HG03095 (cell line): ENCODE measurements at regions not wholly inside any gene's neighbourhood (a gene's known extent, or its start where the extent isn't known, plus 50 kb on each side); places are given as distances from the start of the nearest gene placed in this dataset.
"Not testable (repeated sequence)": the region's sequence is repeated elsewhere in the genome, so short reads cannot be mapped to it uniquely, and the experiment has no call there.

ENCODE experiments used
- ATAC-seq: cut with Tn5 transposase; IDR thresholded peaks from one replicate; pipeline ENCODE4 v1.9.1; 2021; ENCODE audit warnings: moderate library complexity; ENCODE audit not compliant: unreplicated experiment

DNA sequence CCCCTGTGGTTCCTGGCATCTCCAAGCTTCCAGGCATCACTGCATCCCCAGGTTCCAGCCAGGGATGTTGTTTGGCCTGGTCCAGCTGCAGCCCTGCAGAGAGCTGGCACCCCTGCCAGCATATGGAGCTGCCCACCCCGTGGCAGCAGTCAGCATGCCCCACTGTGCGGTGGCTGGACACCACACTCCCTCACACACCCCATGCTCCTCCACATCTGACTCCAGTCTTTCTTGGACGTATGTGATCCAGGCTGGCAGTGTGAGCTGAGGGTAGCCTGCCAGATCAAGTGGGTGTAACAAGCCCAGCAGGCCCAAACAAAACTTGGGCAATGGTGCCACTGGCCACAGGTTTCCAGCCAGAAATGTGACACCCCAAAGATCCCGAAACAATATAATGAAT, 620.4 kb downstream of the RWDD3 start:
- no peak for ATAC-seq

DNA sequence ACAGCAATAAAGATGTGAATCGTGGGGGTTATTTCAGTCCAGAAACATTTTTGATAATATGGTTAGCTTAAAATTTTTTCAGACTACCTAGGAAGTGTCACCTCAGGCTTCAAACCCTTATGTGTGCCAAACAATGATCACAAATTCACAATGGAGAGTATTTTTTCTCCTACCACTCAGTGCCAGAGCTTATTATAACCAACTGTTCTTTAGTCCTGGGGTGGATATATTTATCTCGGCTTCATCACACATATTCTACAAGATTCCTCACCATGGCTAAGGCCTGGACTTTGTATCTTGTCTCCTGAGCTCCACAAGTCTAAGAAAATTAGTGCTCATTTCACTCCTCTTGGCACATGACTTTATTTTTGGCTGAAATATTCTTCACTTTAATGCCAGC, 629.1 kb downstream of the RWDD3 start:
- no peak for ATAC-seq

GRCh38 chr1:95865769-95866168, 631.8 kb downstream of the RWDD3 start:
- ATAC-seq: no peak

- ATAC-seq: no peak
These were observed 642.3 kb downstream of the RWDD3 start for GRCh38 chr1:95876276-95876675.

DNA sequence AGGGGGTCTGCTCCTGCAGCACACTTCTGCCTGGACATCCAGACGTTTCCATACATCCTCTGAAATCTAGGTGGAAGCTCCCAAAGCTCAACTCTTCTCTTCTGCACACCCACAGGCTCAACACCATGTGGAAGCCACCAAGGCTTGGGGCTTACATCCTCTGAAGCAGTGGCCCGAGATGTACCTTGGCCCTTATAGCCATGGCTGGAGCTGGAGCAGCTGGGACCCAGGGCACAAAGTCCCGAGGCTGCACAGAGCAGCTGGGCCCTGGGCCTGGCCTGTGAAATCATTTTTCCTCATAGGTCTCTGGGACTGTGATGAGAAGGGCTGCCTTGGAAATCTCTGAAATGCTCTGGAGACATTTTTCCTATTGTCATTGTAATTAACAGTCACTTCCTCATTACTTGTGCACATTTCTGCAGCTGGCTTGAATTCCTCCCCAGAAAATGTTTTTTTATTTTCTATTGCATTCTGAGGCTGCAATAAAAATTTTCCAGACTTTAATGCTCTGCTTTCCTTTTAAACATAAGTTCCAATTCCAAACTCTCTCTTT, 645.6 kb downstream of the RWDD3 start:
- ATAC-seq: no peak

- no peak for ATAC-seq
These were observed 655.0 kb downstream of the RWDD3 start for GRCh38 chr1:95888941-95889390.

DNA sequence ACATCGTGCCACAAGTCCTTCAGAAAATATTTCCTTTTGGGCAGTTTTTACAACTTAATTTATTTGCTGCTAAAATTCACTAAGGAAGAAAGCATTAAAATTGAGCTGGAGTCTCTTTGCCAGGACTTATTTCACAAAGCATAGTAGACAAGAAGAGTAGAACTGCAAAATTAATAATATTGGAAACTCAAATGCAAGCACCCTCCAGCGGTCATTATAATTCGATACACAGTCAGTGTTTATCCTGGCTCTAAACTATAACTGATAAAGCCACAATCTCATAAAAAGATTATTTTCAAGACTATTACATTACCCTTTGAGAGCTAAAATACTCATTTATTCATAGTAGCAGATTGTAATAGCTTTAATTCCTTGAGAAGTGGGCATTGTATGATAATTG, 655.4 kb downstream of the RWDD3 start:
- no peak for ATAC-seq

- ATAC-seq: no peak
These were observed 659.9 kb downstream of the RWDD3 start for GRCh38 chr1:95893921-95894320.

DNA sequence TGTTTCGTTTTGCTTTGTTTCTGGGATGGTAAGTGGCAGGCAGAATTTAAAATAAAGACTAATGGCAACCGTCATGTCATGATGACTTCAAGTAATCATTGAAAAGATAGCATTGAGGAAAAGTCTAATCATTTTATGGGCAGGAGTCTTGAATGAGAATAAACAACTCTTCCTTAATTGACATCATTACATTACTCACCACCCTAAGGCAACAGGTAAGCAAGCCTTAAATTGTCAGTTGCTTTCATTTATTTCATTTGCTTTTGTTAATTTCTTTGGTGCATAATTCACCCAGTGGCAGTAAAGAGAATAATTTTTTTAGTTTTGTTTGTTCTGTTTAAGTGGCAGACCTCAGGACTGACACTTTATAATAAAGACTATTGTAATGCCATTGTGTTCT, 669.0 kb downstream of the RWDD3 start:
- ATAC-seq: no peak

- no peak for ATAC-seq
These were observed 671.9 kb downstream of the RWDD3 start for GRCh38 chr1:95905818-95906395.

- not testable (repeated sequence) for ATAC-seq
These were observed 677.7 kb downstream of the RWDD3 start for GRCh38 chr1:95911739-95912138.

GRCh38 chr1:95916616-95917015, 682.6 kb downstream of the RWDD3 start:
- ATAC-seq: no peak

DNA sequence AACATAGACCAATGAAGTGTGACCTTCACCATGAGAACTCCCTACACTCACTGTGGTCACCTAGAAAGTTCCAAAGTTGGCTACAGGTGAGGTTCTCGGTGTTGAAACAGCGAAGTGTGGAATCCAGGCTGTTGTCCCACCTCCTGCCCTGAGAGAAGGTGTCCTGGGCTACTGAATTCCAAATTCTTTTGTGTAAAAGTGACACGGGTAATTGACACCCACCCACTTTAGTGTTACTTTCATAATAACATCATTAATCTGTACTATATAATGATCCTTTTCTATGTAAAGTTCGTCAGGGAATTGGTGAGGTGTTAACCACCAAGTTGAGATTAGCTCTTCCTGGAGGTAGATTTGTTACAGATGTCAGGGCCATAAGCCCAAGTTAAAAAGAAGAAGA, 690.7 kb downstream of the RWDD3 start:
- ATAC-seq: no peak

- no peak for ATAC-seq
These were observed 692.3 kb downstream of the RWDD3 start for GRCh38 chr1:95926331-95926730.

GRCh38 chr1:95927061-95927460, 693.1 kb downstream of the RWDD3 start:
- ATAC-seq: no peak

DNA sequence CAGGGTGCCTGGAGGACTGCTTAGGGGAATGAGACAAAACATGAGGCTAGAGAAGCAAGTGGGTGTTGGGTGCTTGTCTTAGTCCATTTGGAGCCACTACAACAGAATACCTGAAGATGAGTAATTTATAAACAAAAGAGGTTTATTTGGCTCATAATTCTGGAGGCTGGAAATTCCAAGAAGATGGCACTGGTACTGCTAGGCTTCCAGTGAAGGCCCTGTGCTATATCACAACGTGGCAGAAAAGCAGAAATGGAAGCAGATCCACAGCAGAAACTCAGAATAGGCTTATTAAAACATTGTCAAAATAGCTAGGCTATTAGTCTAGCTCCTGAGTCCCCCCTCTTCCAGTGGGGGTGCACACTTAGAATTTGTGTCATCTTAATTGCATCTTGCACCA, 701.7 kb downstream of the RWDD3 start:
- ATAC-seq: no peak

- ATAC-seq: no peak
These were observed 707.2 kb downstream of the RWDD3 start for GRCh38 chr1:95941121-95941798.

DNA sequence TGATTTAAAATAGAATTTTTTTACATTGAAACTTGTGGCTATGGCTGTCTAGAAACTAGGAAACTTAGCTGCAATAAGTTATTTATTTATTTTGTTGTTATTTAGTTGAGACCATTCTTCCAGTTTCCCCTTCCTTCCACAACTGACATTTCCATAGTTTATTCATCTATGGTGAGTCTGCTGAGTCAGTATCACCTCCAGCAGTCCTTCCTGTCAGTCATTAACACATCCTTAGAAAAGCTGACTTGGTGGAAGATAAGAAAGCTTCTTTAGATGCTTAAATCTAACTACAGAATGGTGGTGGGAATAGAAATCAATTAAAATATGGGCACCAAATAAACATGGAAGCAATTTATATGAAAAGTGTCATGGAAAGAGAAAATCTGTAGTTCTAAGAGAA, 714.0 kb downstream of the RWDD3 start:
- ATAC-seq: no peak

DNA sequence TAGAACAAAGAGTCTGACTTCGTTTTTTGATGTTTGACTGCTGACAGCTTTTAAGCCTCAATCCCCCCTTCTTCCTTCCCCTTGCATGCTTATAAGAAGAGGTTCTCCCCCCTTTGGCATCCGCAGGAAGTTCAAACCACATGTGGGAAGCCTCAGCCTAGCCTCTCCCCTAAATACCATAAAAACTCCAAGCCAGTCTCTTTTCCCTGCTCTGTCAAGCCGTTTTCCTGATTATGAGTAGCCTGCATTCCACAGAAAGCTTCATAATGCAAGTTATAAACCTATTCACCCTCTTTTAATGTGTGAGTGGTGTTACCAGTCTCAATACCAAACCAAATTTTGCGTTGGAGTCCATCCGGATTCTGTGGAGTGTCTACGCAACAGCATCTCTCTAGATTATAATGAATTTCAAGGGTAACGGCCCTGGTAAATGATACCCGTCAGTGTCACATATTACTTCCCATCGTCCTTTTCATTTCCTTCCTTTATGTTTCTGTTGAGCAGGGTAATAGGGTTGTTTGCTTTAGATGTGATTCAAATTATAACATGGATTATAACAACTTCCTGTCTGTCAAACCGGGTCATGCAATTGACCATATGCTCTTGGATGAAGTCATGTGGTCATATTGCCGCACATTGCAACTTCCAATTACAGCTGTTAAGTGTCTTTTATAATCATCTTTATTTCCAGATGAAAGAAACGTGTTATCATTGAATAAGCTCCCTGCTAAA, 717.5 kb downstream of the RWDD3 start:
- no peak for ATAC-seq

GRCh38 chr1:95953015-95953414, 719.0 kb downstream of the RWDD3 start:
- ATAC-seq: no peak

- no peak for ATAC-seq
These were observed 720.6 kb downstream of the RWDD3 start for GRCh38 chr1:95954585-95954984.

GRCh38 chr1:95956215-95956614, 722.2 kb downstream of the RWDD3 start:
- no peak for ATAC-seq
